ENCODE measurements at regions not wholly inside any gene's neighbourhood (a gene's known extent, or its start where the extent isn't known, plus 50 kb on each side); places are given as distances from the start of the nearest gene placed in this dataset.
A peak's percentile ranks its signal among the peaks of the same experiment; 100 is the strongest.

DNA sequence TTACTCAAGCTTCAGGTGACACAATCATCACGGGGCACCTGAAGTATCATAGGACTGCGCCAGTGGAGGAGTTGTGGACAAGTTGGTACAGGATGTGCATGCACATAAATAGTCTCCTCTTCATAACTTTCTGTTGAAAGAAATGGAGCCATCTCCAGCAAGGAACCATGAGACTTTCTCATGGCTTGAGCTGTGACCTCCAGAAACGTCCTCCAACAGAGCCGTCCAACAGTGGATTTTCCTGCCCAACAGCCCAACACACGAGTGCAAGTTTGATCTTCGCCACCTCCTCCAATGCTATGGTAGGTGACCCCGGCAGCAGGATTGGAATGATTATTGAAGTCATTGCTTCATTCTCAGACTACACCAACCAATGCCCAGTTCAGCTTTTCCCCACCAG is 105.1 kb upstream of the ZNF507 start:
- POLR2A ChIA-PET (ENCODE audit: partially characterized antibody), result no interaction called here
- Histone ChIP-seq H2AFZ (ENCODE audit: low read length) (no peak overlapping the region), H2BK120ac (replicated peaks; ENCODE audit: low read depth, low read length) (no peak overlapping the region), H2BK20ac (ENCODE audit: low read length) (no peak overlapping the region), H3K56ac (replicated peaks; ENCODE audit: insufficient read length, low read depth, low read length) (no peak overlapping the region), H3K4ac (replicated peaks; ENCODE audit: insufficient read length, low read depth, low read length) (no peak overlapping the region), H3K36me3 (ENCODE audit: control insufficient read depth in 2 of 4, insufficient read depth in 4 of 4, low read length in 3 of 4) (no peaks in the 10 kb centered on the region), H2BK5ac (ENCODE audit: low read depth, low read length) (no peak overlapping the region), H3K4me2 (ENCODE audit: insufficient read depth in 1 of 2, low read depth in 2 of 2, low read length in 2 of 2) (no peak overlapping the region), H3K79me1 (ENCODE audit: low read depth, low read length) (no peaks in the 10 kb centered on the region), H2BK12ac (ENCODE audit: low read depth, low read length) (no peak overlapping the region), H3K18ac (ENCODE audit: extremely low read depth, low read length) (no peak overlapping the region), H2AK5ac (ENCODE audit: low read depth, low read length) (no peak overlapping the region), H3K79me2 (ENCODE audit: control insufficient read depth in 1 of 2, insufficient read depth in 2 of 2, low read length in 2 of 2) (no peaks in the 10 kb centered on the region), H4K20me1 (replicated peaks in 1 of 2; ENCODE audit: control insufficient read depth in 1 of 2, insufficient read depth in 2 of 2, low read length in 2 of 2) (no peaks in the 10 kb centered on the region), H3K4me1 (replicated peaks in 1 of 4; ENCODE audit: control insufficient read depth in 3 of 4, insufficient read depth in 4 of 4, low read length in 3 of 4) (no peaks in the 10 kb centered on the region), H3K23me2 (ENCODE audit: low read depth, low read length) (no peaks in the 10 kb centered on the region), H3K4me3 (ENCODE audit: extremely low read depth in 1 of 4, insufficient read depth in 2 of 4, low read depth in 3 of 4, low read length in 4 of 4) (no peak overlapping the region), H3K27ac (ENCODE audit: low read depth, low read length) (no peak overlapping the region), H3K23ac (ENCODE audit: insufficient read length) (no peak overlapping the region), H4K5ac (ENCODE audit: insufficient read length, low read depth, low read length) (no peak overlapping the region), H2BK15ac (ENCODE audit: low read length) (no peak overlapping the region), H3K9ac (replicated peaks in 1 of 4; ENCODE audit: extremely low read depth in 1 of 4, low read depth in 3 of 4, low read length in 3 of 4) (no peak overlapping the region), H4K8ac (ENCODE audit: extremely low read depth, insufficient read depth, low read length) (no peak overlapping the region; the same call in 1 of the 2 replicates), H3K9me3 (ENCODE audit: insufficient read depth in 2 of 2, low read depth in 1 of 2, low read length in 1 of 2) (no peaks in the 10 kb centered on the region), H4K91ac (replicated peaks; ENCODE audit: insufficient read length, low read length) (no peak overlapping the region), H3K27me3 (replicated peaks in 1 of 4; ENCODE audit: control insufficient read depth in 3 of 4, extremely low read depth in 1 of 4, insufficient read depth in 3 of 4, low read length in 3 of 4) (no peaks in the 10 kb centered on the region), H3K14ac (ENCODE audit: insufficient read length) (no peak overlapping the region)
- TF ChIP-seq TEAD4 (IDR thresholded peaks at IDR 0.05; ENCODE audit: low read depth, low read length) (no peak), SIN3A (conservative IDR thresholded peaks at IDR 0.05 in 1 of 2, IDR thresholded peaks at IDR 0.05 in 1 of 2; ENCODE audit: low read depth in 1 of 2, low read length in 2 of 2) (no peak), CBX5 (IDR thresholded peaks at IDR 0.05; ENCODE audit: low read depth, low read length) (no peak), HDAC6 (IDR thresholded peaks at IDR 0.05; ENCODE audit: low read depth, low read length) (no peak), CHD2 (IDR thresholded peaks at IDR 0.05; ENCODE audit: low read length) (no peak), NRF1 (IDR thresholded peaks at IDR 0.05; ENCODE audit: low read depth, low read length) (no peak), RAD21 (IDR thresholded peaks at IDR 0.05 in 1 of 2, conservative IDR thresholded peaks at IDR 0.05 in 1 of 2; ENCODE audit: low read depth in 2 of 2, low read length in 2 of 2) (no peak), RFX5 (IDR thresholded peaks at IDR 0.05; ENCODE audit: borderline replicate concordance, low read depth, low read length) (no peak), ZNF274 (IDR thresholded peaks at IDR 0.05; ENCODE audit: borderline replicate concordance, extremely low read depth, low read length) (no peak), KDM5A (IDR thresholded peaks at IDR 0.05; ENCODE audit: low read length) (no peak)
- TF ChIP-seq, protein P1, sequence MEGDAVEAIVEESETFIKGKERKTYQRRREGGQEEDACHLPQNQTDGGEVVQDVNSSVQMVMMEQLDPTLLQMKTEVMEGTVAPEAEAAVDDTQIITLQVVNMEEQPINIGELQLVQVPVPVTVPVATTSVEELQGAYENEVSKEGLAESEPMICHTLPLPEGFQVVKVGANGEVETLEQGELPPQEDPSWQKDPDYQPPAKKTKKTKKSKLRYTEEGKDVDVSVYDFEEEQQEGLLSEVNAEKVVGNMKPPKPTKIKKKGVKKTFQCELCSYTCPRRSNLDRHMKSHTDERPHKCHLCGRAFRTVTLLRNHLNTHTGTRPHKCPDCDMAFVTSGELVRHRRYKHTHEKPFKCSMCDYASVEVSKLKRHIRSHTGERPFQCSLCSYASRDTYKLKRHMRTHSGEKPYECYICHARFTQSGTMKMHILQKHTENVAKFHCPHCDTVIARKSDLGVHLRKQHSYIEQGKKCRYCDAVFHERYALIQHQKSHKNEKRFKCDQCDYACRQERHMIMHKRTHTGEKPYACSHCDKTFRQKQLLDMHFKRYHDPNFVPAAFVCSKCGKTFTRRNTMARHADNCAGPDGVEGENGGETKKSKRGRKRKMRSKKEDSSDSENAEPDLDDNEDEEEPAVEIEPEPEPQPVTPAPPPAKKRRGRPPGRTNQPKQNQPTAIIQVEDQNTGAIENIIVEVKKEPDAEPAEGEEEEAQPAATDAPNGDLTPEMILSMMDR (IDR thresholded peaks at IDR 0.05; ENCODE audit: control extremely low read depth in 1 of 3, insufficient read depth in 1 of 3, low read depth in 1 of 3, low read length in 3 of 3), result no peak
- CTCF ChIA-PET (ENCODE audit: partially characterized antibody), result no interaction called here
- FAIRE-seq (no peak), DNase-seq (ENCODE audit: low read depth in 1 of 2, low spot score in 2 of 2) (peak in 1 of 2 experiments; percentile 7)
- 88% methylated on average over 7 of the region's 7 CpGs; no CpG with 5 or more reads in 1 of the 2 experiments for WGBS, 2 experiments (ENCODE audit: extremely low coverage in 1 of 2, insufficient coverage in 1 of 2, insufficient read length in 1 of 2, insufficient replicate concordance in 2 of 2, low coverage in 1 of 2, low lambda C conversion rate in 2 of 2, missing lambda C conversion rate in 1 of 2)
